Glutamatergic neuron (in vitro differentiated cells): ENCODE measurements at regions not wholly inside any gene's neighbourhood (a gene's known extent, or its start where the extent isn't known, plus 50 kb on each side); places are given as distances from the start of the nearest gene placed in this dataset.

Experiments used
- DNase-seq: peaks from one replicate; pipeline ENCODE4 v3.0.0; 2022
- H3K27ac Mint-ChIP-seq: one replicate; pipeline ENCODE4 v1.8.0; 2020; ENCODE audit warnings: mild to moderate bottlenecking, mixed read lengths, inconsistent platforms; ENCODE audit not compliant: unreplicated experiment
- H3K27me3 Mint-ChIP-seq: one replicate; pipeline ENCODE4 v1.8.0; 2020; ENCODE audit warnings: mild to moderate bottlenecking, moderate library complexity, mixed read lengths, inconsistent platforms; ENCODE audit not compliant: unreplicated experiment
- H3K36me3 Mint-ChIP-seq: one replicate; pipeline ENCODE4 v1.8.0; 2020; ENCODE audit warnings: mild to moderate bottlenecking, mixed read lengths, inconsistent platforms; ENCODE audit not compliant: unreplicated experiment
- H3K4me1 Mint-ChIP-seq: one replicate; pipeline ENCODE4 v1.8.0; 2020; ENCODE audit warnings: mild to moderate bottlenecking, low read depth, mixed read lengths, inconsistent platforms; ENCODE audit not compliant: unreplicated experiment
- H3K4me3 Mint-ChIP-seq: one replicate; pipeline ENCODE4 v1.8.0; 2020; ENCODE audit warnings: mild to moderate bottlenecking, mixed read lengths, inconsistent platforms; ENCODE audit not compliant: unreplicated experiment
- H3K9me3 Mint-ChIP-seq: one replicate; pipeline ENCODE4 v1.8.0; 2020; ENCODE audit warnings: mild to moderate bottlenecking, moderate library complexity, mixed read lengths, inconsistent platforms; ENCODE audit not compliant: unreplicated experiment
- TF ChIP-seq, protein P1 (sequence below): fragments of 200-600 bp; sonication (generic); IDR thresholded peaks from one replicate; pipeline ENCODE4 v1.5.0; 2021; ENCODE audit not compliant: partially characterized antibody, unreplicated experiment

DNA sequence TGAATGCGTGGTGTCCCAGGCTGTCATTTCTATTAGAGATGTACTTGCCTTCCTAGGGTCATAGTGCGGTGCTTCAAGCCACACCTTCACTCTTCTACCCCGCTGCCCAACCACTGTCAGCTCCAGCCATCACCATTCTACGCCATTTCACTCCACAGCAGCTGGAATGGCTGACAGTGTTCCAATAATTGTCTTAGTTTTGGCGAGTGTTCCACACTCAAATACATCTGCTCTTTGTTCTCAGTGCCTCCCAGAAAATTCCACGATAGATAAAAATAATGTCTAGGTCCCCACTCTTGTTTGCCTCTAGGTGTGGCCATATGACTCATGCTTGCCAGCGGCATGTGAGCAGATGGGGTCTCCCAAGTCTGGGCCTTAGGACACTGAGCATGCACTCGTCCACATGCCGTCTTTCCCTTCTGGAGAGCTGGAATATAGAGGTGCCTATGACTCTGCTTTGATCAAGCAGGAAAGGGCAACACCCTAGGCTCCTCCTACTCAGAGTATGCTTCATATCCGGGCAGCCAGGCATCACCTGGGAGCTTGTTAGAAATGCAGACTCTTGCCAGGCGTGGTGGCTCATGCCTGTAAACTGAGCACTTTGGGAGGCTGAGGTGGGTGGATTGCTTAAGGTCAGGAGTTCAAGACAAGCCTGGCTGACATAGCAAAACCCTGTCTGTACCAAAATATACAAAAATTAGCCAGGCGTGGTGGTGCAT lies 163.0 kb downstream of the BRMS1L start:
- H3K27me3 Mint-ChIP-seq = peaks cover 7% of the 10 kb centered on the region
- no peak overlapping the region for H3K27ac Mint-ChIP-seq
- H3K9me3 Mint-ChIP-seq = no peaks in the 10 kb centered on the region
- H3K36me3 Mint-ChIP-seq = peaks cover 5% of the 10 kb centered on the region
- TF ChIP-seq, protein P1, sequence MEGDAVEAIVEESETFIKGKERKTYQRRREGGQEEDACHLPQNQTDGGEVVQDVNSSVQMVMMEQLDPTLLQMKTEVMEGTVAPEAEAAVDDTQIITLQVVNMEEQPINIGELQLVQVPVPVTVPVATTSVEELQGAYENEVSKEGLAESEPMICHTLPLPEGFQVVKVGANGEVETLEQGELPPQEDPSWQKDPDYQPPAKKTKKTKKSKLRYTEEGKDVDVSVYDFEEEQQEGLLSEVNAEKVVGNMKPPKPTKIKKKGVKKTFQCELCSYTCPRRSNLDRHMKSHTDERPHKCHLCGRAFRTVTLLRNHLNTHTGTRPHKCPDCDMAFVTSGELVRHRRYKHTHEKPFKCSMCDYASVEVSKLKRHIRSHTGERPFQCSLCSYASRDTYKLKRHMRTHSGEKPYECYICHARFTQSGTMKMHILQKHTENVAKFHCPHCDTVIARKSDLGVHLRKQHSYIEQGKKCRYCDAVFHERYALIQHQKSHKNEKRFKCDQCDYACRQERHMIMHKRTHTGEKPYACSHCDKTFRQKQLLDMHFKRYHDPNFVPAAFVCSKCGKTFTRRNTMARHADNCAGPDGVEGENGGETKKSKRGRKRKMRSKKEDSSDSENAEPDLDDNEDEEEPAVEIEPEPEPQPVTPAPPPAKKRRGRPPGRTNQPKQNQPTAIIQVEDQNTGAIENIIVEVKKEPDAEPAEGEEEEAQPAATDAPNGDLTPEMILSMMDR = no peak
- H3K4me3 Mint-ChIP-seq = no peak overlapping the region
- DNase-seq = no peak
- no peaks in the 10 kb centered on the region for H3K4me1 Mint-ChIP-seq

DNA sequence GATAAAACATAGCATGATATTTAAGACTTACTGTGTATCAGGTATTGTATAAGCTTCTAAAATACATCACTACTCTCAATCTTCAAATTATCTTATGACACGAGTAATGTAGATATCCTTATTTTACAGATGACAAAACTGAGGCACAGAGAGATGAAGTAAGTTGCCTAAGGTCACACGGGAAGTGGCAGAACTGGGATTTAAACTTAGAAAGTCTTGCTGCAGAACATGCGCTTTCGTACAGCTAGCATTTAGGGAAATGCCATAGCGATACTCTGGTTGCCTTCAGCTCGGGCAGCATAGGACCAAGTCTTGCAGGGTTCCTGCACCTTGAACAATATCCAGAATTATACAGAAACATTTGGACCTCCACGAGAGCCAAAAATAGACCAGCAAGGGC lies 162.4 kb downstream of the BRMS1L start:
- H3K27me3 Mint-ChIP-seq = peaks cover 4% of the 10 kb centered on the region
- no peak overlapping the region for H3K4me3 Mint-ChIP-seq
- no peaks in the 10 kb centered on the region for H3K4me1 Mint-ChIP-seq
- H3K9me3 Mint-ChIP-seq = no peaks in the 10 kb centered on the region
- TF ChIP-seq, protein P1 = no peak
- no peak overlapping the region for H3K27ac Mint-ChIP-seq
- DNase-seq = no peak
- peaks cover 5% of the 10 kb centered on the region for H3K36me3 Mint-ChIP-seq

DNA sequence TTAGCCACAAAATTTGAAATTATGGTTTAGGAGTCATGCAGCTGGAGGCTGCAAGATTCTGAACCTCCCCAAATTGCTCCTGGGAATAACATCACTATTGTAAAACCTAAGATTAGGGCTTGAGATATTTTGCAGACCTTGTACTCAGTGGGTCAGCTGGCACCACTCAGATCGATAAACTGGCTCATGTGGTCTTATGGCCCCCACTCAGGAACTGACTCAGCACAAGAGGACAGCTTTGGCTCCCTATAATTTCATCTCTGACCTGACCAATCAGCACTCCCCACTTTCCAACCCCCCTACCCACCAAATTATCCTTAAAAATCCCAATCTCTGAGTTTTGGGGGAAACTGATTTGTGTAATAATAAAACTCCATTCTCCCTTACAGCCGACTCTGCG lies 161.6 kb downstream of the BRMS1L start:
- Mint-ChIP-seq H3K36me3 (peaks cover 5% of the 10 kb centered on the region), H3K27me3 (peaks cover 3% of the 10 kb centered on the region), H3K4me1 (no peaks in the 10 kb centered on the region), H3K27ac (no peak overlapping the region), H3K9me3 (no peaks in the 10 kb centered on the region), H3K4me3 (no peak overlapping the region)
- TF ChIP-seq, protein P1 = no peak
- DNase-seq = no peak

DNA sequence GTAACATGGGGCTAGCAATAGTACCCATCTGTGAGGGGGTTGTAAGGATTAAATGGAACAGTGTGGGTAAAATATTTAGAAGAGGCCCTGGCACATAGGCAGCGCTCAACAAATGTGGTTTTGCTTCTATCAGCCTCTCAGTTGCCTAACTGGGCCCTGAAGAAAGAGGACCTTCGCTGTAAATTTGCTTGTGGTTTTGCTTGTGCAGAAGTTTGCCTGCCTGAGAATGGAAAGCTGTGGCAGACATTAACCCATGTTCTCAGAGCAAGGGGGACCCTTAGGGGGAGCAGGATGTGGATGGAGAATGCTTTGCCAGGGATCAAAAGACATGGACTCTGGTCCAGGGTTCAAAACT lies 160.1 kb downstream of the BRMS1L start:
- Mint-ChIP-seq H3K27me3 (peaks cover 3% of the 10 kb centered on the region), H3K27ac (no peak overlapping the region), H3K4me1 (no peaks in the 10 kb centered on the region), H3K36me3 (peaks cover 5% of the 10 kb centered on the region), H3K4me3 (no peak overlapping the region), H3K9me3 (no peaks in the 10 kb centered on the region)
- DNase-seq = no peak
- TF ChIP-seq, protein P1 = no peak

DNA sequence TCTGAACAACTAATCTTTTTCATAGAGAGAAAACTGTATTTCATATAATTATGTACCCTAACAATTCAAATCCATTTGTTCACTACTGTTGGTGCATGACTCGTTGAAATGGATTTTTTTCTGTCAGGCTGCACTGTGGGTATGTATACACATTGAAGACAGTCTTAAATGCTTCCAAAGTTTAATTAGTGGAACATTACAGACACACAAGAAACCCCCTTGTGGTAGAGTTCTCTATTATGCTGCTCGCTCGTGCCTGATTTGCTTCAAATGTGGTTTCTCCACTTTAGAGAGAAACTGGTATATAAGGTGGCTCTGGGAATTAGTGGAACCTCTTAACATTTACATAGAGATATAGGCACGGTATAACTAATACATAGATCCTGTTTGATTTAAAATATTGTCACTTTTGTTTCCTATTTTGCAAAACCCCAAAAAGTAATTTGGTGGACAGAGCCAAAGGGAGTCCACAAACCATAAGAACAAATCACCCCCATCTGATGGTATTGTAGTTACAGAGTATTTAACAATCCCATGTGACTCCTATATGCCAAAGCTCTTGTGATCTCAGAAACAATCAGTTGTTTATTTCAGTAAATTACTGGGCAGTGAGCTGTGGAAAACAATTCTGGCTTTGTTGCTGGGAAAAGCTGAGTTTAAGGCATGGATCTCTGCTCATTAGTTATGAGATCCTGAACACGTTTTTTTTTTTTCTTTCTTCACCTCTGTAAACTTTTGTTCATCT lies 159.5 kb downstream of the BRMS1L start:
- H3K36me3 Mint-ChIP-seq = peaks cover 1% of the 10 kb centered on the region
- no peaks in the 10 kb centered on the region for H3K4me1 Mint-ChIP-seq
- TF ChIP-seq, protein P1 = peak; percentile 30
- H3K27ac Mint-ChIP-seq = no peak overlapping the region
- H3K4me3 Mint-ChIP-seq = no peak overlapping the region
- H3K9me3 Mint-ChIP-seq = no peaks in the 10 kb centered on the region
- no peak for DNase-seq
- peaks cover 4% of the 10 kb centered on the region for H3K27me3 Mint-ChIP-seq
